ENCODE measurements at regions not wholly inside any gene's neighbourhood (a gene's known extent, or its start where the extent isn't known, plus 50 kb on each side); places are given as distances from the start of the nearest gene placed in this dataset.

DNA sequence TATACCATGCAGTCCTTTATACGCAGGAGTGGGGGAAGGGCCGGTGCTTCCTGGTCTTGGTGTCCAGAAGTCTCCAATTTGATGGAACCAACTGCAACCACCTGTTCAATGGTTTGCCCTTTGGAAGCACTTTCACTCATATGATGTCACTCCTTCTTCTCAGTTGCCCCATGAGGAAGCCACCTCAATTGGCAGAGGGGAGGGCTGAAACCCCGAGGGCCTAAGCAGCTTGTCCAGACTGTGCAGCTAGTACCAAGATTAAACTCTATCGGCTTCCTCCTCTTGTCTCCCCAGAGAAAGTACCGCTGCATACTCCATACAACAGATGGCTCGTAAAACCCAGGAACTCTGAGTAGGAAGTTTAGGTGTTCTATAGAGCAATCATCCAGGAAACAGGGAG, 789.4 kb downstream of the TYW1 start:
- TF ChIP-seq EZH2 (optimal IDR thresholded peaks at IDR 0.05; ENCODE audit: low read depth, low read length) (no peak), EZH2phosphoT487 (IDR thresholded peaks at IDR 0.05; ENCODE audit: low read length) (no peak)
- TF ChIP-seq, protein P1, sequence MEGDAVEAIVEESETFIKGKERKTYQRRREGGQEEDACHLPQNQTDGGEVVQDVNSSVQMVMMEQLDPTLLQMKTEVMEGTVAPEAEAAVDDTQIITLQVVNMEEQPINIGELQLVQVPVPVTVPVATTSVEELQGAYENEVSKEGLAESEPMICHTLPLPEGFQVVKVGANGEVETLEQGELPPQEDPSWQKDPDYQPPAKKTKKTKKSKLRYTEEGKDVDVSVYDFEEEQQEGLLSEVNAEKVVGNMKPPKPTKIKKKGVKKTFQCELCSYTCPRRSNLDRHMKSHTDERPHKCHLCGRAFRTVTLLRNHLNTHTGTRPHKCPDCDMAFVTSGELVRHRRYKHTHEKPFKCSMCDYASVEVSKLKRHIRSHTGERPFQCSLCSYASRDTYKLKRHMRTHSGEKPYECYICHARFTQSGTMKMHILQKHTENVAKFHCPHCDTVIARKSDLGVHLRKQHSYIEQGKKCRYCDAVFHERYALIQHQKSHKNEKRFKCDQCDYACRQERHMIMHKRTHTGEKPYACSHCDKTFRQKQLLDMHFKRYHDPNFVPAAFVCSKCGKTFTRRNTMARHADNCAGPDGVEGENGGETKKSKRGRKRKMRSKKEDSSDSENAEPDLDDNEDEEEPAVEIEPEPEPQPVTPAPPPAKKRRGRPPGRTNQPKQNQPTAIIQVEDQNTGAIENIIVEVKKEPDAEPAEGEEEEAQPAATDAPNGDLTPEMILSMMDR (IDR thresholded peaks at IDR 0.05; ENCODE audit: low read length) = no peak
